GM12878 (cell line): ENCODE measurements at regions not wholly inside any gene's neighbourhood (a gene's known extent, or its start where the extent isn't known, plus 50 kb on each side); places are given as distances from the start of the nearest gene placed in this dataset.

Experiments
- ATAC-seq: fragments of 200-7000 bp; cut with Tn5 transposase; 3 replicates; pipeline ENCODE4 v1.9.1; 2020; ENCODE audit warnings: mild to moderate bottlenecking, moderate library complexity
- BruUV-seq: library from RNA; stranded (reverse); fragments of 400-500 nt; replicated peaks from 2 replicates; lab custom pipeline; 2021; lab: Mats Ljungman, UMichigan
- CTCF ChIA-PET: fragments of 300-600 bp; sonication (Branson Sonifier 250); formaldehyde crosslinking; extraction: SDS; loops from one replicate; lab custom pipeline; 2021; ENCODE audit warnings: inconsistent platforms; lab: Yijun Ruan, JAX
- POLR2A ChIA-PET: fragments of 350-600 bp; formaldehyde crosslinking; extraction: SDS; loops from one replicate; lab custom pipeline; 2021; ENCODE audit warnings: inconsistent platforms; lab: Charles Lee
- RAD21 ChIA-PET: fragments of 300-600 bp; sonication (Branson Sonifier 250); formaldehyde crosslinking; loops from one replicate; lab custom pipeline; 2023; ENCODE audit warnings: antibody characterized with exemption; ENCODE audit not compliant: unreplicated experiment; lab: Charles Lee
- SMC1A ChIA-PET: fragments of 300-600 bp; sonication (Branson Sonifier 250); formaldehyde crosslinking; loops from one replicate; lab custom pipeline; 2023; ENCODE audit not compliant: unreplicated experiment, uncharacterized antibody; lab: Charles Lee
- DNase-seq: peaks from one replicate; pipeline ENCODE4 v3.0.0-alpha.2; 2011; ENCODE audit warnings: low read depth, low spot score
- FAIRE-seq: peaks from 3 replicates; lab custom pipeline; 2011; peaks lifted over from hg19 to GRCh38; lab: Jason Lieb, UNC
- H2AFZ ChIP-seq: 2 replicates; pipeline ENCODE4 v1.6.0; 2011; ENCODE audit warnings: low read depth, low read length, control low read depth; ENCODE audit not compliant: control insufficient read depth
- H3K27ac ChIP-seq: 2 replicates; pipeline ENCODE4 v1.5.1; 2011; ENCODE audit warnings: control low read depth; ENCODE audit not compliant: control insufficient read depth, insufficient read depth
- H3K27me3 ChIP-seq, 2 experiments: replicated peaks in 1 of 2; 2 replicates each; pipeline versions ENCODE4 v1.6.0 to v1.6.1; 2011; ENCODE audit warnings: low read length in 1 of 2; ENCODE audit not compliant: control insufficient read depth in 2 of 2, insufficient read depth in 2 of 2
- H3K36me3 ChIP-seq, 2 experiments: 2 replicates each; pipeline ENCODE4 v1.5.1; 2011; ENCODE audit warnings: low read length in 1 of 2; ENCODE audit not compliant: control insufficient read depth in 2 of 2, insufficient read depth in 2 of 2
- H3K4me1 ChIP-seq: 2 replicates; pipeline ENCODE4 v1.6.1; 2011; ENCODE audit warnings: mild to moderate bottlenecking, low read length, moderate library complexity, mixed read lengths; ENCODE audit not compliant: control insufficient read depth, insufficient read depth
- H3K4me2 ChIP-seq: 2 replicates; pipeline ENCODE4 v1.6.0; 2011; ENCODE audit warnings: control low read depth; ENCODE audit not compliant: control insufficient read depth, insufficient read depth
- H3K4me3 ChIP-seq: fragments of 200-600 bp; sonication (generic); 2 replicates; pipeline ENCODE4 v1.5.1; 2016
- H3K79me2 ChIP-seq: 2 replicates; pipeline ENCODE4 v1.6.0; 2011; ENCODE audit warnings: low read length; ENCODE audit not compliant: control insufficient read depth, insufficient read depth
- H3K9ac ChIP-seq: 2 replicates; pipeline ENCODE4 v1.8.0; 2011; ENCODE audit warnings: low read length, control low read depth, mixed read lengths; ENCODE audit not compliant: control insufficient read depth, insufficient read depth
- H3K9me3 ChIP-seq: replicated peaks from 3 replicates; pipeline ENCODE4 v1.5.1; 2011; ENCODE audit warnings: mild to moderate bottlenecking, low read length; ENCODE audit not compliant: control insufficient read depth, insufficient read depth
- H4K20me1 ChIP-seq: 2 replicates; pipeline ENCODE4 v1.6.0; 2011; ENCODE audit not compliant: control insufficient read depth, insufficient read depth
- BCL3 ChIP-seq: IDR thresholded peaks from 2 replicates; pipeline ENCODE4 v1.6.1; 2011; ENCODE audit warnings: borderline replicate concordance, low read depth, mild to moderate bottlenecking, moderate library complexity, low read length; ENCODE audit not compliant: insufficient read depth, poor library complexity, severe bottlenecking
- E2F4 ChIP-seq: IDR thresholded peaks from 2 replicates; pipeline ENCODE4 v1.6.1; 2012; ENCODE audit warnings: low read depth, low read length, improper control_type of control experiment
- E2F8 ChIP-seq: fragments of 450-650 bp; IDR thresholded peaks from 2 replicates; pipeline ENCODE4 v1.6.1; 2018; ENCODE audit warnings: mild to moderate bottlenecking, low read depth, moderate library complexity; ENCODE audit not compliant: partially characterized antibody
- EED ChIP-seq: sonication (generic); IDR thresholded peaks from 2 replicates; pipeline ENCODE4 v1.6.1; 2016; ENCODE audit warnings: antibody characterized with exemption, low read depth
- HDAC6 ChIP-seq: fragments of 200-600 bp; sonication (generic); IDR thresholded peaks from one replicate; pipeline ENCODE4 v1.8.0; 2017; ENCODE audit warnings: antibody characterized with exemption; ENCODE audit not compliant: unreplicated experiment
- JUNB ChIP-seq: IDR thresholded peaks from 2 replicates; pipeline ENCODE4 v1.6.1; 2016; ENCODE audit warnings: antibody characterized with exemption, mild to moderate bottlenecking
- MEF2B ChIP-seq: fragments of 450-650 bp; IDR thresholded peaks from 2 replicates; pipeline ENCODE4 v1.6.1; 2018; ENCODE audit warnings: mild to moderate bottlenecking, moderate library complexity; ENCODE audit not compliant: partially characterized antibody, poor library complexity, severe bottlenecking
- POU2F2 ChIP-seq: IDR thresholded peaks from 3 replicates; pipeline ENCODE4 v1.6.1; 2011; ENCODE audit warnings: low read depth, mild to moderate bottlenecking, low read length, borderline replicate concordance
- RAD21 ChIP-seq: IDR thresholded peaks from 2 replicates; pipeline ENCODE4 v1.6.1; 2011; ENCODE audit warnings: mild to moderate bottlenecking, low read depth, low read length, moderate library complexity; ENCODE audit not compliant: insufficient read depth
- SP1 ChIP-seq: IDR thresholded peaks from one replicate; pipeline ENCODE4 v1.6.1; 2011; ENCODE audit warnings: low read depth, low read length
- TBL1XR1 ChIP-seq: IDR thresholded peaks from 2 replicates; pipeline ENCODE4 v1.6.1; 2012; ENCODE audit warnings: low read depth, low read length, improper control_type of control experiment
- ZBTB33 ChIP-seq: fragments of 450-650 bp; IDR thresholded peaks from 2 replicates; pipeline ENCODE4 v1.6.1; 2017; ENCODE audit warnings: mild to moderate bottlenecking
- ZBTB4 ChIP-seq: fragments of 450-650 bp; formaldehyde crosslinking; IDR thresholded peaks from 2 replicates; pipeline ENCODE4 v1.4.0; 2022; ENCODE audit warnings: mild to moderate bottlenecking, moderate library complexity
- ZZZ3 ChIP-seq: IDR thresholded peaks from 2 replicates; pipeline ENCODE4 v1.6.1; 2011; ENCODE audit warnings: low read depth; ENCODE audit not compliant: control insufficient read depth, insufficient read length
- WGBS: methylation state at CpG from one replicate; pipeline ENCODE4 v1.1.6; 2016; ENCODE audit warnings: low lambda C conversion rate; ENCODE audit not compliant: insufficient replicate concordance, insufficient coverage; ENCODE audit errors: missing lambda C conversion rate; 5-methylcytosine and 5-hydroxymethylcytosine counted together
- in situ Hi-C: fragments of 300-500 bp; cut with MboI; formaldehyde crosslinking; loops from 9 replicates; pipeline ENCODE4 v1.14.3; 2018; ENCODE audit warnings: mixed read lengths
- intact Hi-C: fragments of 100-400 bp; cut with micrococcal nuclease; formaldehyde crosslinking; loops from one replicate; pipeline ENCODE4 v1.14.2; 2022; ENCODE audit not compliant: unreplicated experiment

- no peaks in the 10 kb centered on the region for H3K79me2 ChIP-seq
- no peak overlapping the region for H3K4me2 ChIP-seq
- H3K27me3 ChIP-seq = no peaks in the 10 kb centered on the region
- no peak overlapping the region for H2AFZ ChIP-seq
- DNase-seq = no peak
- no peak for FAIRE-seq
- H3K36me3 ChIP-seq = no peaks in the 10 kb centered on the region
- CTCF ChIA-PET = interaction anchor here (0.6 to 1.6 kb wide), 6 partner anchors 11 to 315 kb away, joined by 3 to 5 read pairs (median 4); no protein-coding TSS in a partner anchor
- no peaks in the 10 kb centered on the region for H3K4me1 ChIP-seq
- H4K20me1 ChIP-seq = no peaks in the 10 kb centered on the region
- no peak for ATAC-seq
- H3K27ac ChIP-seq = no peak overlapping the region
- no TSS peak for BruUV-seq
- no peak overlapping the region for H3K4me3 ChIP-seq
- SMC1A ChIA-PET = interaction anchor here (0.6 to 2.2 kb wide), 14 partner anchors 9 to 965 kb away, joined by 3 to 14 read pairs (median 4); no protein-coding TSS in a partner anchor
- intact Hi-C loops = no loop called here
- 65% methylated on average over 2 of the region's 2 CpGs for WGBS
- in situ Hi-C loops = no loop called here
- POLR2A ChIA-PET = no interaction called here
- no peak overlapping the region for H3K9ac ChIP-seq
- H3K9me3 ChIP-seq = no peaks in the 10 kb centered on the region
- RAD21 ChIA-PET = interaction anchor here (0.9 to 1.6 kb wide), 4 partner anchors 12 to 216 kb away, joined by 3 to 4 read pairs (median 3); no protein-coding TSS in a partner anchor
- TF ChIP-seq TBL1XR1 (no peak), SP1 (no peak), HDAC6 (no peak), E2F4 (no peak), ZBTB4 (no peak), ZZZ3 (no peak), POU2F2 (no peak), ZBTB33 (no peak), RAD21 (no peak), BCL3 (no peak), EED (no peak), JUNB (no peak), E2F8 (no peak), MEF2B (no peak)
Observed at GRCh38 chr5:89042746-89043145, 159.8 kb upstream of the MEF2C start.
